ENCODE measurements at regions not wholly inside any gene's neighbourhood (a gene's known extent, or its start where the extent isn't known, plus 50 kb on each side); places are given as distances from the start of the nearest gene placed in this dataset.

DNA sequence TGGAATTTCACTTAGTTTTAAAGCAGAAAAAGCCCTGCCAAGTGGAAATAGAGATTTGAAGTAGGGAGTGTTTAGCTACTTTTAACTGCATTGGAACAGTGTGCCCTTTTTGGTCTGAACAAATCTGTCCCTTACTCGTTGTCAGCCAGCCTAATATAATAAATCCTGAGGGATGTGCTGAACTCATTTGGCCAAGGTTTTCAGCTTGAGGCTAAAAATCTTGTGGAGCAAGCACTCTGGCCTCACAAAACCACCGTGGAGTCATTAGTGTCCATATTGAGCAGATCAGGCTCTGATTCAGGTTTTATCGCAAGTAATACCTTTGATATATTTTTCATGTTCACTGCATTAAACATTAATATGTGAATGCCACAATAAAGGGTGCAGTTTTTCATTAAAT is 383.5 kb downstream of the FRK start:
- Histone ChIP-seq H3K27ac (ENCODE audit: low read depth, low read length) (no peak overlapping the region), H3K9me3 (ENCODE audit: insufficient read depth in 2 of 2, low read depth in 1 of 2, low read length in 1 of 2) (no peaks in the 10 kb centered on the region), H3K4me3 (ENCODE audit: extremely low read depth in 1 of 4, insufficient read depth in 2 of 4, low read depth in 3 of 4, low read length in 4 of 4) (no peak overlapping the region), H2BK5ac (ENCODE audit: low read depth, low read length) (no peak overlapping the region), H2BK15ac (ENCODE audit: low read length) (no peak overlapping the region), H2AFZ (ENCODE audit: low read length) (no peak overlapping the region), H3K18ac (ENCODE audit: extremely low read depth, low read length) (no peak overlapping the region), H2BK120ac (replicated peaks; ENCODE audit: low read depth, low read length) (no peak overlapping the region), H3K9ac (replicated peaks in 1 of 4; ENCODE audit: extremely low read depth in 1 of 4, low read depth in 3 of 4, low read length in 3 of 4) (no peak overlapping the region), H3K27me3 (replicated peaks in 1 of 4; ENCODE audit: control insufficient read depth in 3 of 4, extremely low read depth in 1 of 4, insufficient read depth in 3 of 4, low read length in 3 of 4) (no peaks in the 10 kb centered on the region), H4K5ac (ENCODE audit: insufficient read length, low read depth, low read length) (no peak overlapping the region), H3K79me2 (ENCODE audit: control insufficient read depth in 1 of 2, insufficient read depth in 2 of 2, low read length in 2 of 2) (no peaks in the 10 kb centered on the region), H3K23ac (ENCODE audit: insufficient read length) (no peak overlapping the region), H3K23me2 (ENCODE audit: low read depth, low read length) (no peaks in the 10 kb centered on the region), H4K91ac (replicated peaks; ENCODE audit: insufficient read length, low read length) (no peak overlapping the region), H3K14ac (ENCODE audit: insufficient read length) (no peak overlapping the region), H2AK5ac (ENCODE audit: low read depth, low read length) (no peak overlapping the region), H3K36me3 (ENCODE audit: control insufficient read depth in 2 of 4, insufficient read depth in 4 of 4, low read length in 3 of 4) (no peaks in the 10 kb centered on the region), H3K56ac (replicated peaks; ENCODE audit: insufficient read length, low read depth, low read length) (no peak overlapping the region), H3K79me1 (ENCODE audit: low read depth, low read length) (no peaks in the 10 kb centered on the region), H4K8ac (ENCODE audit: extremely low read depth, insufficient read depth, low read length) (no peak overlapping the region), H3K4me2 (ENCODE audit: insufficient read depth in 1 of 2, low read depth in 2 of 2, low read length in 2 of 2) (no peak overlapping the region), H3K4me1 (replicated peaks in 1 of 4; ENCODE audit: control insufficient read depth in 3 of 4, insufficient read depth in 4 of 4, low read length in 3 of 4) (no peaks in the 10 kb centered on the region), H2BK12ac (ENCODE audit: low read depth, low read length) (no peak overlapping the region), H2BK20ac (ENCODE audit: low read length) (no peak overlapping the region), H4K20me1 (replicated peaks in 1 of 2; ENCODE audit: control insufficient read depth in 1 of 2, insufficient read depth in 2 of 2, low read length in 2 of 2) (no peaks in the 10 kb centered on the region), H3K4ac (replicated peaks; ENCODE audit: insufficient read length, low read depth, low read length) (no peak overlapping the region)
- DNase-seq (ENCODE audit: low read depth in 1 of 2, low spot score in 2 of 2) (no peak), FAIRE-seq (no peak)
- 96% methylated on average over 3 of the region's 3 CpGs; no CpG with 5 or more reads in 1 of the 2 experiments for WGBS, 2 experiments (ENCODE audit: extremely low coverage in 1 of 2, insufficient coverage in 1 of 2, insufficient read length in 1 of 2, insufficient replicate concordance in 2 of 2, low coverage in 1 of 2, low lambda C conversion rate in 2 of 2, missing lambda C conversion rate in 1 of 2)
- TF ChIP-seq ZNF274 (IDR thresholded peaks at IDR 0.05; ENCODE audit: borderline replicate concordance, extremely low read depth, low read length) (no peak), CTBP2 (IDR thresholded peaks at IDR 0.05; ENCODE audit: borderline replicate concordance, insufficient read depth, insufficient read length, low read length) (no peak), SAP30 (IDR thresholded peaks at IDR 0.05; ENCODE audit: insufficient read depth, insufficient replicate concordance, low read length) (no peak)
- ChIA-PET POLR2A (ENCODE audit: partially characterized antibody) (no interaction called here), CTCF (ENCODE audit: partially characterized antibody) (no interaction called here)
